Activated B cell treated with CpG ODN at 0.5 μM for 24 hours (primary cell): ENCODE measurements at regions not wholly inside any gene's neighbourhood (a gene's known extent, or its start where the extent isn't known, plus 50 kb on each side); places are given as distances from the start of the nearest gene placed in this dataset.
"Not testable (repeated sequence)": the region's sequence is repeated elsewhere in the genome, so short reads cannot be mapped to it uniquely, and the experiment has no call there.

ENCODE experiments used
- ATAC-seq: fragments of 200-7000 bp; cut with Tn5 transposase; one replicate; pipeline ENCODE4 v1.10.0; 2021; ENCODE audit warnings: low read depth, mild to moderate bottlenecking, moderate library complexity
- CTCF ChIA-PET: fragments of 350-600 bp; sonication (Branson Sonifier 250); formaldehyde crosslinking; loops from one replicate; lab custom pipeline; 2021; ENCODE audit warnings: antibody characterized with exemption; lab: Charles Lee
- POLR2A ChIA-PET: fragments of 350-600 bp; sonication (Branson Sonifier 250); formaldehyde crosslinking; loops from one replicate; lab custom pipeline; 2021; ENCODE audit warnings: antibody characterized with exemption; lab: Charles Lee
- DNase-seq: peaks from one replicate; pipeline ENCODE4 v3.0.0; 2022
- H3K27ac Mint-ChIP-seq: one replicate; pipeline ENCODE4 v1.8.0; 2020; ENCODE audit warnings: mixed read lengths
- H3K27me3 Mint-ChIP-seq: one replicate; pipeline ENCODE4 v1.8.0; 2021; ENCODE audit warnings: mixed read lengths
- H3K36me3 Mint-ChIP-seq: one replicate; pipeline ENCODE4 v1.8.0; 2021; ENCODE audit warnings: low read depth, mixed read lengths
- H3K4me1 Mint-ChIP-seq: one replicate; pipeline ENCODE4 v1.8.0; 2021; ENCODE audit warnings: mixed read lengths
- H3K4me3 Mint-ChIP-seq: one replicate; pipeline ENCODE4 v1.8.0; 2020; ENCODE audit warnings: mild to moderate bottlenecking, mixed read lengths
- H3K9me3 Mint-ChIP-seq: one replicate; pipeline ENCODE4 v1.8.0; 2020; ENCODE audit warnings: mixed read lengths
- CTCF ChIP-seq: fragments of 200-600 bp; IDR thresholded peaks from one replicate; pipeline ENCODE4 v1.8.0; 2022; ENCODE audit warnings: antibody characterized with exemption, mild to moderate bottlenecking
- intact Hi-C: fragments of 100-400 bp; cut with micrococcal nuclease; formaldehyde crosslinking; loops from one replicate; pipeline ENCODE4 v1.15.1; 2024

GRCh38 chr2:58334414-58334813 is 93.3 kb upstream of the FANCL start:
- Mint-ChIP-seq H3K4me3 (no peak overlapping the region), H3K27me3 (no peaks in the 10 kb centered on the region), H3K4me1 (no peaks in the 10 kb centered on the region), H3K36me3 (no peaks in the 10 kb centered on the region), H3K27ac (no peak overlapping the region), H3K9me3 (no peaks in the 10 kb centered on the region)
- no peak for ATAC-seq
- CTCF ChIA-PET, result no interaction called here
- TF ChIP-seq CTCF, result no peak
- DNase-seq, result no peak
- intact Hi-C loops, result no loop called here
- POLR2A ChIA-PET, result no interaction called here

- H3K4me1 Mint-ChIP-seq, ATAC-seq, H3K4me3 Mint-ChIP-seq, POLR2A ChIA-PET, CTCF ChIA-PET, H3K27ac Mint-ChIP-seq, H3K27me3 Mint-ChIP-seq, H3K9me3 Mint-ChIP-seq, H3K36me3 Mint-ChIP-seq, DNase-seq, intact Hi-C loops: not testable (repeated sequence)
Measured at GRCh38 chr2:58325296-58325895, 84.3 kb upstream of the FANCL start.

GRCh38 chr2:58319481-58319880 is 78.4 kb upstream of the FANCL start:
- ATAC-seq (no peak), DNase-seq (no peak)
- ChIA-PET POLR2A (interaction anchor here (0.7 kb wide), 1 partner anchor 287 kb away, joined by 4 read pairs; no protein-coding TSS in a partner anchor), CTCF (no interaction called here)
- intact Hi-C loops, result no loop called here
- Mint-ChIP-seq H3K4me3 (no peak overlapping the region), H3K27ac (no peak overlapping the region), H3K27me3 (no peaks in the 10 kb centered on the region), H3K4me1 (no peaks in the 10 kb centered on the region), H3K9me3 (no peaks in the 10 kb centered on the region), H3K36me3 (no peaks in the 10 kb centered on the region)
- TF ChIP-seq CTCF, result no peak

DNA sequence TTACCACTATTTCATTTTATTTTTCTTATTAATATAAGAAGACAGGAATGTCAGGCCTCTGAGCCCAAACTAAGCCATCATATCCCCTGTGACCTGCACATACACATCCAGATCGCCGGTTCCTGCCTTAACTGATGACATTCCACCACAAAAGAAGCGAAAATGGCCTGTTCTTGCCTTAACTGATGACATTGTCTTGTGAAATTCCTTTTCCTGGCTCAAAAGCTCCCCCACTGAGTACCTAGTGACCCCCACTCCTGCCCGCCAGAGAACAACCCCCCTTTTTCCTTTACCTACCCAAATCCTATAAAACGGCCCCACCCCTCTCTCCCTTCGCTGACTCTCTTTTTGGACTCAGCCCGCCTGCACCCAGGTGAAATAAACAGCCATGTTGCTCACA is 77.8 kb upstream of the FANCL start:
- DNase-seq, POLR2A ChIA-PET, H3K27ac Mint-ChIP-seq, intact Hi-C loops, ATAC-seq, H3K27me3 Mint-ChIP-seq, H3K9me3 Mint-ChIP-seq, H3K4me1 Mint-ChIP-seq, H3K36me3 Mint-ChIP-seq, H3K4me3 Mint-ChIP-seq, CTCF ChIA-PET: not testable (repeated sequence)

GRCh38 chr2:58313926-58314325 is 72.8 kb upstream of the FANCL start:
- ATAC-seq (no peak), DNase-seq (no peak)
- Mint-ChIP-seq H3K27ac (no peak overlapping the region), H3K4me1 (no peaks in the 10 kb centered on the region), H3K36me3 (no peaks in the 10 kb centered on the region), H3K27me3 (no peaks in the 10 kb centered on the region), H3K9me3 (no peaks in the 10 kb centered on the region), H3K4me3 (no peak overlapping the region)
- intact Hi-C loops, result no loop called here
- CTCF ChIA-PET, result no interaction called here
- no peak for TF ChIP-seq CTCF
- POLR2A ChIA-PET, result no interaction called here

GRCh38 chr2:58308435-58308834 is 67.3 kb upstream of the FANCL start:
- no peaks in the 10 kb centered on the region for H3K4me1 Mint-ChIP-seq

More at GRCh38 chr2:58308435-58308834, 67.3 kb upstream of the FANCL start:
- TF ChIP-seq CTCF, result no peak
- Mint-ChIP-seq H3K27ac (no peak overlapping the region), H3K36me3 (no peaks in the 10 kb centered on the region), H3K27me3 (peaks cover 3% of the 10 kb centered on the region), H3K9me3 (no peaks in the 10 kb centered on the region), H3K4me3 (no peak overlapping the region)
- DNase-seq (no peak), ATAC-seq (no peak)
- intact Hi-C loops, result no loop called here
- POLR2A ChIA-PET, result no interaction called here
- CTCF ChIA-PET, result no interaction called here
